ENCODE measurements at regions not wholly inside any gene's neighbourhood (a gene's known extent, or its start where the extent isn't known, plus 50 kb on each side); places are given as distances from the start of the nearest gene placed in this dataset.

- TF ChIP-seq CTCF (IDR thresholded peaks at IDR 0.05; ENCODE audit: low read length) (no peak), EZH2 (optimal IDR thresholded peaks at IDR 0.05; ENCODE audit: low read depth, low read length) (no peak)
Observed at GRCh38 chr1:219774386-219774785, 154.0 kb downstream of the SLC30A10 start.

Data from MM.1S (cell line).